DND-41 (cell line): ENCODE measurements at regions not wholly inside any gene's neighbourhood (a gene's known extent, or its start where the extent isn't known, plus 50 kb on each side); places are given as distances from the start of the nearest gene placed in this dataset.
"Not testable (repeated sequence)": the region's sequence is repeated elsewhere in the genome, so short reads cannot be mapped to it uniquely, and the experiment has no call there.

Experiments
- CTCF ChIP-seq: IDR thresholded peaks from 2 replicates; pipeline ENCODE4 v1.5.1; 2012; ENCODE audit warnings: borderline replicate concordance, low read length, moderate library complexity, mild to moderate bottlenecking; ENCODE audit not compliant: poor library complexity, severe bottlenecking; ENCODE audit errors: extremely low read depth
- EZH2 ChIP-seq: IDR thresholded peaks from 3 replicates; pipeline ENCODE4 v1.6.1; 2012; ENCODE audit warnings: borderline replicate concordance, low read depth, mild to moderate bottlenecking, moderate library complexity, low read length, inconsistent platforms; ENCODE audit not compliant: severe bottlenecking

GRCh38 chr7:91440198-91440597 lies 176.0 kb downstream of the FZD1 start:
- not testable (repeated sequence) for TF ChIP-seq EZH2, CTCF
